Ishikawa (cell line): ENCODE measurements at regions not wholly inside any gene's neighbourhood (a gene's known extent, or its start where the extent isn't known, plus 50 kb on each side); places are given as distances from the start of the nearest gene placed in this dataset.

Experiments used
- EGR1 ChIP-seq: IDR thresholded peaks from 2 replicates; pipeline ENCODE4 v1.6.1; 2012
- EP300 ChIP-seq: IDR thresholded peaks from 2 replicates; pipeline ENCODE4 v1.6.1; 2012; ENCODE audit warnings: borderline replicate concordance
- MAX ChIP-seq: IDR thresholded peaks from 2 replicates; pipeline ENCODE4 v1.6.1; 2012
- NFIC ChIP-seq: IDR thresholded peaks from 2 replicates; pipeline ENCODE4 v1.6.1; 2012
- RAD21 ChIP-seq: IDR thresholded peaks from 2 replicates; pipeline ENCODE4 v1.6.1; 2012; ENCODE audit warnings: low read depth
- TAF1 ChIP-seq: IDR thresholded peaks from 2 replicates; pipeline ENCODE4 v1.6.1; 2012; ENCODE audit warnings: low read depth, mild to moderate bottlenecking
- YY1 ChIP-seq: IDR thresholded peaks from 2 replicates; pipeline ENCODE4 v1.6.1; 2012; ENCODE audit warnings: low read depth
- ZBTB7A ChIP-seq: IDR thresholded peaks from 2 replicates; pipeline ENCODE4 v1.6.1; 2012; ENCODE audit warnings: low read depth
- TF ChIP-seq, protein P1 (sequence below): IDR thresholded peaks from 2 replicates; pipeline ENCODE4 v1.6.1; 2012; ENCODE audit warnings: low read depth, mild to moderate bottlenecking
- TF ChIP-seq, protein P2 (sequence below): IDR thresholded peaks from 2 replicates; pipeline ENCODE4 v1.6.1; 2012

DNA sequence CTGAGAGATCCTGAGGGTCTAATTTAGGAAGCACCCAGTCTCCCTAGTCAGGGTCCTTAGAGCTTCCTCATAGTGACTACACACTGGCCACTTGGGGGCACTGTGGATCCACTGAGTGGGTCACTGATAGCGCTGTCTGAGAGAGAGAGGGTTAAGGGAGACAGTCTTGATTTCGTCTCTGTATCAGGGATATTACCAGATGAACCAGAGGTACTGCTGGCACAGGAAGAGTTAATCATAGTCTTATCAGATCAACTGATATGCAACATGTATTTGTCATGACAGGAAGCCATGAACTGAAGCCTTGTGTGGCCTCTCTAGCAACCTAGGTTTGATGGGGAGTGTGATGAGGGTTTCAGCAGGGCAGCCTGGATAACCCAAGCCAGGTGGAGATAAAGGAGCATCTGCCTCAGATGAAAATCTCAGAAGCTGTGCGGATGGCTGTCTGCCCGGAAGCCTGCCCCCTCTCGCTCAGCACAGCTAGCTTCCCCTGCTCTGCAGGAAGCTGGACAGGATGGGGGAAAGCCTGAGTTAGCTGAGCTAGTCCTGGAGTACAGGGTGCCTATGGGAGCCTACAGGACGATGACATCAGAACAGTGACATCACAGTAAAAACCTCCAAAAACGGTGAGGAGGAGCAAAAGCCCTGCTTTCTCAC lies 214.0 kb upstream of the PRSS1 start:
- no peak for TF ChIP-seq ZBTB7A
- TF ChIP-seq TAF1: no peak
- TF ChIP-seq EP300: no peak
- TF ChIP-seq, protein P1, sequence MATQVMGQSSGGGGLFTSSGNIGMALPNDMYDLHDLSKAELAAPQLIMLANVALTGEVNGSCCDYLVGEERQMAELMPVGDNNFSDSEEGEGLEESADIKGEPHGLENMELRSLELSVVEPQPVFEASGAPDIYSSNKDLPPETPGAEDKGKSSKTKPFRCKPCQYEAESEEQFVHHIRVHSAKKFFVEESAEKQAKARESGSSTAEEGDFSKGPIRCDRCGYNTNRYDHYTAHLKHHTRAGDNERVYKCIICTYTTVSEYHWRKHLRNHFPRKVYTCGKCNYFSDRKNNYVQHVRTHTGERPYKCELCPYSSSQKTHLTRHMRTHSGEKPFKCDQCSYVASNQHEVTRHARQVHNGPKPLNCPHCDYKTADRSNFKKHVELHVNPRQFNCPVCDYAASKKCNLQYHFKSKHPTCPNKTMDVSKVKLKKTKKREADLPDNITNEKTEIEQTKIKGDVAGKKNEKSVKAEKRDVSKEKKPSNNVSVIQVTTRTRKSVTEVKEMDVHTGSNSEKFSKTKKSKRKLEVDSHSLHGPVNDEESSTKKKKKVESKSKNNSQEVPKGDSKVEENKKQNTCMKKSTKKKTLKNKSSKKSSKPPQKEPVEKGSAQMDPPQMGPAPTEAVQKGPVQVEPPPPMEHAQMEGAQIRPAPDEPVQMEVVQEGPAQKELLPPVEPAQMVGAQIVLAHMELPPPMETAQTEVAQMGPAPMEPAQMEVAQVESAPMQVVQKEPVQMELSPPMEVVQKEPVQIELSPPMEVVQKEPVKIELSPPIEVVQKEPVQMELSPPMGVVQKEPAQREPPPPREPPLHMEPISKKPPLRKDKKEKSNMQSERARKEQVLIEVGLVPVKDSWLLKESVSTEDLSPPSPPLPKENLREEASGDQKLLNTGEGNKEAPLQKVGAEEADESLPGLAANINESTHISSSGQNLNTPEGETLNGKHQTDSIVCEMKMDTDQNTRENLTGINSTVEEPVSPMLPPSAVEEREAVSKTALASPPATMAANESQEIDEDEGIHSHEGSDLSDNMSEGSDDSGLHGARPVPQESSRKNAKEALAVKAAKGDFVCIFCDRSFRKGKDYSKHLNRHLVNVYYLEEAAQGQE: no peak
- TF ChIP-seq MAX: no peak
- TF ChIP-seq RAD21: peak; percentile 92
- TF ChIP-seq YY1: no peak
- TF ChIP-seq, protein P2, sequence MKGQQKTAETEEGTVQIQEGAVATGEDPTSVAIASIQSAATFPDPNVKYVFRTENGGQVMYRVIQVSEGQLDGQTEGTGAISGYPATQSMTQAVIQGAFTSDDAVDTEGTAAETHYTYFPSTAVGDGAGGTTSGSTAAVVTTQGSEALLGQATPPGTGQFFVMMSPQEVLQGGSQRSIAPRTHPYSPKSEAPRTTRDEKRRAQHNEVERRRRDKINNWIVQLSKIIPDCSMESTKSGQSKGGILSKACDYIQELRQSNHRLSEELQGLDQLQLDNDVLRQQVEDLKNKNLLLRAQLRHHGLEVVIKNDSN: no peak
- no peak for TF ChIP-seq NFIC
- TF ChIP-seq EGR1: no peak
